GM10266 (cell line): ENCODE measurements at regions not wholly inside any gene's neighbourhood (a gene's known extent, or its start where the extent isn't known, plus 50 kb on each side); places are given as distances from the start of the nearest gene placed in this dataset.

Experiments
- DNase-seq: peaks from one replicate; pipeline ENCODE4 v3.0.0; 2012; ENCODE audit errors: extremely low spot score
- TF ChIP-seq, protein P1 (sequence below): IDR thresholded peaks from 2 replicates; pipeline ENCODE4 v1.5.1; 2012; ENCODE audit warnings: mild to moderate bottlenecking, low read depth; ENCODE audit not compliant: control insufficient read depth, insufficient read depth; ENCODE audit errors: missing control alignments

DNA sequence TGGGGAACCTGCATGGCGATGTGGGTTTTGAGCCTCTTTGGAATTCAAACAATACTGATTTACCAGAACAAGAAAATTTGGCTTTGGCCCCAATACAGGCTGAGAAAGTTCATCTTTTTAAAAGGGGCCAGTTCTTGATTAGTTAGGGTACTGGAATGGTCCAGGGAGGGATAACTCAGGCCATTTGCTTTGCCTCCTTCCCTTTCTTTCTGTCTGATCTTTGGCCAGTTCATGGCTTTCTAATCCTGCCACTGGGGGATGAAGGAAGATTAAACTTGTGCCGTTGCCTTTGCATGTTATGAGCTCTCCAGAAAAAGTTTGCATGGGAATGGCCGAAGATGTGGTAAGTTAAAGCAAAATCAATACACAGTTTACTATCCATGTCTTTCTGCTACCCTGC, 78.4 kb downstream of the ADAMTS15 start:
- TF ChIP-seq, protein P1, sequence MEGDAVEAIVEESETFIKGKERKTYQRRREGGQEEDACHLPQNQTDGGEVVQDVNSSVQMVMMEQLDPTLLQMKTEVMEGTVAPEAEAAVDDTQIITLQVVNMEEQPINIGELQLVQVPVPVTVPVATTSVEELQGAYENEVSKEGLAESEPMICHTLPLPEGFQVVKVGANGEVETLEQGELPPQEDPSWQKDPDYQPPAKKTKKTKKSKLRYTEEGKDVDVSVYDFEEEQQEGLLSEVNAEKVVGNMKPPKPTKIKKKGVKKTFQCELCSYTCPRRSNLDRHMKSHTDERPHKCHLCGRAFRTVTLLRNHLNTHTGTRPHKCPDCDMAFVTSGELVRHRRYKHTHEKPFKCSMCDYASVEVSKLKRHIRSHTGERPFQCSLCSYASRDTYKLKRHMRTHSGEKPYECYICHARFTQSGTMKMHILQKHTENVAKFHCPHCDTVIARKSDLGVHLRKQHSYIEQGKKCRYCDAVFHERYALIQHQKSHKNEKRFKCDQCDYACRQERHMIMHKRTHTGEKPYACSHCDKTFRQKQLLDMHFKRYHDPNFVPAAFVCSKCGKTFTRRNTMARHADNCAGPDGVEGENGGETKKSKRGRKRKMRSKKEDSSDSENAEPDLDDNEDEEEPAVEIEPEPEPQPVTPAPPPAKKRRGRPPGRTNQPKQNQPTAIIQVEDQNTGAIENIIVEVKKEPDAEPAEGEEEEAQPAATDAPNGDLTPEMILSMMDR = no peak
- no peak for DNase-seq

DNA sequence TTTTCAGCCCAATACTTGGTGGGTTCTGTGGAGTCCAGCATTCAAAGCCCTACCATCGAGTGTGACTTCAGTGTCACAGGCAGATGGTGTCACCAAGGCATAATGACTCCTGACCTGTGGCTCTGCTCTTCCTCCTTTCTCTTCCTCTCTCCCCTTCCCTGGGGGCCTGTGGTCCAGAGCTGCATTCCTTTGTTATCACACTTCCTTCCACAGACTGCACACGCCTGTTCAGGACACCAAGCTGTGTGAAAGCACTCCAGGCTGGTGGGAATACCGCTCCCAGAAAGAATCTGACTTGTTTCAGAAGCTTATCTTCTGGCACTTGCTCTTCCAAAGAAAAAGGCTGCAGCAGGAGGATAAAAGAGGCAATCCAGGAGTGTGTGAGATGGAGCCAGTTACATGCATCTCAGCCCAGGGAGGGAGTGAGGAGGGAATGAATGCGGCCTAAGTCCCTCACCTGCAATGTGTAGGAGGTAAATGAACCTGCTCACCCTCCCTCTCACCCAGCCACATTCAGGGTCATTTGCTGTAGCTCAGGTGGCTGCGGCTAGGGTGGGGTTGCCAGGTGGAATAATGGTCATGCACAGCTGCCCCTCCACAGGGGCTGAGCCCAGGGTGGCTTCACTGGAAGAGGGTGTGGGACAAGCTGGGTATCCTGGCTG, 79.3 kb downstream of the ADAMTS15 start:
- TF ChIP-seq, protein P1 = no peak
- DNase-seq = no peak

DNA sequence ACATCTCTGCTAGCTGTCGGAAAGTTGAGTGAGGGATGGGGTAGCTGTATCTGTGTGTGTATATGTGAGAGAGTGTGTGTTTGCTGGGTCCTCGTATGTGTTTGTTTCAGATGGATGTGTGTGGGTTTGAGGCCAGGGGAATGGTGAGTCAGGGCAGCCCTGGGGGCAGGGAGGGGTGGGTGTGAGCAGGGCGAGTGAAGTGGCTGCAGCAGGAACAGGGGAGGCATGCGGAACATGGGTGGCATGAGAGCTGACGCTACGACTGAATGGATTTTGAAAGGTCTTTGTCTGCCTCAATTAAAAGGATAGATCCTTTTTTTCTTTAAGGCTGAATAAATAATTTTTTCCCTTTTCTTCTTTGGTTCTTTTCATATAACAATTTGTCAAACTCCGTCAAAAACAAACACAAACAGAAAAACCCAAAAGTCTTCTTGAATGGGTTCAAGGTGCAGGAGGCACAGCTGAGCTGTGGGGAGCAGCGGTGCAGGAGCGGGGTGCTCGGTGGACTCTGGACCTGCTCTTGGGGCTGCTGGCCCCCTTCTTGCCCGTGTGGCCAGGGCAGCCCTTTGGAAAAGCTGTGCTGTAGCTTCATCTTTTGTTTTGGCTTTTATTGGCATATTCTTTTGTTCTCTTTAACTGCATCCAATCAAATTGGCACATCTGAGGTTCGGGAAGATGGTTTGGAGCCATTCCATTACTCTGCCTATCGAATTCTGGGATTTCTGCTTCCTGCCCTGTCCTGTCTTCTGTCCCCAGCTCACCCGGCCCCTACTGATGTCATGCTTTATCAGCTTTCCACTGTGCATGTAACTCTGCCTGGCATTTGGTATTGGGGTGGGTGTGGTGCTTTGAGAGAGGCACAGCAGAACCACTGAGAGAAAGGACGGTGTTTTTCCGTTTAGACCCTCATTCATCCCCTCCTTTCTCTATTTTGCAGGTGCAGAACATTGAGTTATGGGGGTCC, 80.1 kb downstream of the ADAMTS15 start:
- DNase-seq = no peak
- TF ChIP-seq, protein P1 = no peak

DNA sequence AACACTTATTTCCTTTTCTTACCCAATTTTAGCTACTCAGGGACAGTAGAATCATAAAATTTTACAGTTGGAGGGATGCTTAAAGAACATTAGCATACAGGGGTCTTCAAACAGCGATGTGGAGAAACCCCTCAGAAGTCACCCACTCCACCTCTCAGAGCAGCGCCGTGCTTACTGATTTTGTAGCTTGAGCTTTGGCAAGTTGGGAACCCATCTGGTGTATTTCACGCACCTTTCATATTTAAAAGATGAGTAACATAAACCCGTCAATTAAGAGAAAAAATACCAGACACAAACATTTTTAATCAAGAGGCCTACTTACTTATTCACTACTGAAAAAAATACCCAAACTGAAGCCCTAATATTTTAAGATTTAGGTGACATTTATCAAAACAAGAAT, 80.9 kb downstream of the ADAMTS15 start:
- no peak for DNase-seq
- TF ChIP-seq, protein P1 = no peak

DNA sequence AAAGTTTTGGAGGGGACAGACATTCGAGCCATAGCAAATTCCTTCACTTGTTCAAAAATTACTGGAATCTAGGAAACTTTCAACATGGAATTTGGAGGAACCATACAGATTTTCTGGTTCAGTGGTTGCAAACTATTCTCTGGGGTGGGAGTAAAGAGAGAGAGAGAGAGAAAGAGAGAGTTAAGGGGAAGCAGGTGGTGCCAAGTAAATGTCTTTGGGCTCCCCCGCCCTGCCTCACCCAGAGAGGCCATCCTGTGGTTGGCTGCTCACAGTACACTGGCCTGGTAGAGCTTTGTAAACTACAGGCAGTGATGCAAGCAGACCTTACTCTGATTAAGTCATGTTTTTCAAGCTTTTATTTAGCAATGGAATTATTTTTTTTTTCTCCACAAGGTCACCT, 82.6 kb downstream of the ADAMTS15 start:
- TF ChIP-seq, protein P1 = no peak

DNA sequence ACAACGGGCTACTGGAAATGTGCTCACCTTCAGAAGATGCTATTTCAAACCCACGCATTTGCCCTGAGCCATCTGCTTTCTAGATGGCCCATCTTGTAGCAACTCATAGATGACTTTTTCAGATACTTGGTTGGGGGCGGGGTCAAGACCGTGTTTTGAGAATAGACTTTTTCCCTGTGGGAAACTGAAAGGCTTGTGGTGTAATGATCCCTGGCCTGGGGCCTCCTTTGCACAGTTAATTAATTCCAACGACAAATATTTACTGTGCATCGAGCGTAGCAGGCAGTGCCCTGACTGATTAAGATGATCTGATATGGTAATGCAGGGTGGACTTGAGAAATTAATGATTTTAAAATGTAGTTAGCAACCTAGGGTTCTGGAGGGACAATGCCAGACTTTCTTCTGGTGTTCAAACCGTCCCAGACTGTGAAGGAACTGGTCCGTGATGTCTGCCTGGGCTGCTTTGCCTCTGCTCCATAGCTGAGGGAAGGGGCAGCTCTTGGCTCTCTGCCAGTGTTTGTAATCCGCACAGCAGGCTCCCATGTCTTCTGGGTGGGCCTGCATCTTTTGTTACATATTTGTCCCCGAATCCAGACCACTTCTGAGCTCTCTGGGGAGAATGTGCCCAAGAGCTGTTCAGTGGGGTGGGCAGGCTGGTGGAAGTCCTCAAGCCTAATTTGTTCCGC, 84.8 kb downstream of the ADAMTS15 start:
- TF ChIP-seq, protein P1 = no peak
- no peak for DNase-seq

More for the DNA sequence above, 82.6 kb downstream of the ADAMTS15 start:
- DNase-seq = no peak
